GM18951 (cell line): ENCODE measurements at regions not wholly inside any gene's neighbourhood (a gene's known extent, or its start where the extent isn't known, plus 50 kb on each side); places are given as distances from the start of the nearest gene placed in this dataset.

Experiments used
- POLR2A ChIP-seq: IDR thresholded peaks from 4 replicates; pipeline ENCODE4 v1.6.1; 2011; ENCODE audit warnings: mild to moderate bottlenecking; ENCODE audit not compliant: insufficient read length, insufficient read depth; ENCODE audit errors: extremely low read depth
- in situ Hi-C: fragments of 300-500 bp; cut with MboI; formaldehyde crosslinking; loops from one replicate; pipeline ENCODE4 v1.12.0; 2022; ENCODE audit warnings: low sequenced_read_pairs, mixed read lengths, inconsistent platforms; ENCODE audit not compliant: unreplicated experiment

- TF ChIP-seq POLR2A: no peak
- in situ Hi-C loops: no loop called here
These were observed 1007.7 kb upstream of the SEMA6D start for GRCh38 chr15:46709460-46710083.

GRCh38 chr15:46710401-46710960 is 1006.8 kb upstream of the SEMA6D start:
- in situ Hi-C loops: no loop called here
- no peak for TF ChIP-seq POLR2A

- in situ Hi-C loops: no loop called here
- TF ChIP-seq POLR2A: no peak
These were observed 1004.3 kb upstream of the SEMA6D start for GRCh38 chr15:46713045-46713444.

GRCh38 chr15:46714950-46715349 is 1002.4 kb upstream of the SEMA6D start:
- in situ Hi-C loops: no loop called here
- no peak for TF ChIP-seq POLR2A

GRCh38 chr15:46723308-46723707 is 994.0 kb upstream of the SEMA6D start:
- no peak for TF ChIP-seq POLR2A
- in situ Hi-C loops: no loop called here

- TF ChIP-seq POLR2A: no peak
- in situ Hi-C loops: no loop called here
These were observed 985.2 kb upstream of the SEMA6D start for GRCh38 chr15:46732060-46732459.

GRCh38 chr15:46735115-46735514 is 982.2 kb upstream of the SEMA6D start:
- TF ChIP-seq POLR2A: no peak
- in situ Hi-C loops: no loop called here

GRCh38 chr15:46751303-46751702 is 966.0 kb upstream of the SEMA6D start:
- in situ Hi-C loops: no loop called here
- no peak for TF ChIP-seq POLR2A

GRCh38 chr15:46753946-46754345 is 963.4 kb upstream of the SEMA6D start:
- in situ Hi-C loops: no loop called here
- no peak for TF ChIP-seq POLR2A

GRCh38 chr15:46763091-46763490 is 954.2 kb upstream of the SEMA6D start:
- in situ Hi-C loops: no loop called here
- no peak for TF ChIP-seq POLR2A

- in situ Hi-C loops: no loop called here
- no peak for TF ChIP-seq POLR2A
These were observed 952.5 kb upstream of the SEMA6D start for GRCh38 chr15:46764851-46765250.

GRCh38 chr15:46766021-46766420 is 951.3 kb upstream of the SEMA6D start:
- in situ Hi-C loops: no loop called here
- TF ChIP-seq POLR2A: no peak

GRCh38 chr15:46768287-46768686 is 949.0 kb upstream of the SEMA6D start:
- TF ChIP-seq POLR2A: no peak
- in situ Hi-C loops: no loop called here

- in situ Hi-C loops: no loop called here
- no peak for TF ChIP-seq POLR2A
These were observed 944.3 kb upstream of the SEMA6D start for GRCh38 chr15:46773016-46773415.

GRCh38 chr15:46778876-46779275 is 938.4 kb upstream of the SEMA6D start:
- TF ChIP-seq POLR2A: no peak
- in situ Hi-C loops: no loop called here

GRCh38 chr15:46786590-46787285 is 930.6 kb upstream of the SEMA6D start:
- TF ChIP-seq POLR2A: no peak
- in situ Hi-C loops: no loop called here
